ENCODE measurements at regions not wholly inside any gene's neighbourhood (a gene's known extent, or its start where the extent isn't known, plus 50 kb on each side); places are given as distances from the start of the nearest gene placed in this dataset.
A peak's percentile ranks its signal among the peaks of the same experiment; 100 is the strongest.
"Not testable (repeated sequence)": the region's sequence is repeated elsewhere in the genome, so short reads cannot be mapped to it uniquely, and the experiment has no call there.

- DNase-seq (ENCODE audit: extremely low read depth in 1 of 11, low read depth in 9 of 11, low spot score in 4 of 11) = no peak
Observed at GRCh38 chr4:188942606-188943005, 803.4 kb downstream of the TRIML1 start.

- no peak for DNase-seq (ENCODE audit: extremely low read depth in 1 of 11, low read depth in 9 of 11, low spot score in 4 of 11)
Observed at GRCh38 chr4:188949596-188949995, 810.4 kb downstream of the TRIML1 start.

GRCh38 chr4:188955066-188955465 is 815.8 kb downstream of the TRIML1 start:
- DNase-seq (ENCODE audit: extremely low read depth in 1 of 11, low read depth in 9 of 11, low spot score in 4 of 11) = no peak

GRCh38 chr4:188956566-188956965 is 817.3 kb downstream of the TRIML1 start:
- DNase-seq (ENCODE audit: extremely low read depth in 1 of 11, low read depth in 9 of 11, low spot score in 4 of 11) = no peak

GRCh38 chr4:188958346-188958745 is 819.1 kb downstream of the TRIML1 start:
- no peak for DNase-seq (ENCODE audit: extremely low read depth in 1 of 11, low read depth in 9 of 11, low spot score in 4 of 11)

- DNase-seq (ENCODE audit: extremely low read depth in 1 of 11, low read depth in 9 of 11, low spot score in 4 of 11) = no peak
Observed at GRCh38 chr4:188959424-188959823, 820.2 kb downstream of the TRIML1 start.

GRCh38 chr4:188960411-188961093 is 821.3 kb downstream of the TRIML1 start:
- DNase-seq (ENCODE audit: extremely low read depth in 1 of 11, low read depth in 9 of 11, low spot score in 4 of 11) = peak in 1 of 11 donors; percentile 18

- DNase-seq (ENCODE audit: extremely low read depth in 1 of 11, low read depth in 9 of 11, low spot score in 4 of 11) = no peak
Observed at GRCh38 chr4:188971125-188971524, 831.9 kb downstream of the TRIML1 start.

GRCh38 chr4:188975271-188975670 is 836.0 kb downstream of the TRIML1 start:
- DNase-seq (ENCODE audit: extremely low read depth in 1 of 11, low read depth in 9 of 11, low spot score in 4 of 11) = no peak

GRCh38 chr4:188976644-188977115 is 837.4 kb downstream of the TRIML1 start:
- peak in 8 of 11 donors; percentile 10 to 48 (median 24) for DNase-seq (ENCODE audit: extremely low read depth in 1 of 11, low read depth in 9 of 11, low spot score in 4 of 11)

GRCh38 chr4:188977232-188977631 is 838.0 kb downstream of the TRIML1 start:
- not testable (repeated sequence) for DNase-seq (ENCODE audit: extremely low read depth in 1 of 11, low read depth in 9 of 11, low spot score in 4 of 11)

- no peak for DNase-seq (ENCODE audit: extremely low read depth in 1 of 11, low read depth in 9 of 11, low spot score in 4 of 11)
Observed at GRCh38 chr4:188984518-188984917, 845.3 kb downstream of the TRIML1 start.

- no peak for DNase-seq (ENCODE audit: extremely low read depth in 1 of 11, low read depth in 9 of 11, low spot score in 4 of 11)
Observed at GRCh38 chr4:188986271-188986689, 847.0 kb downstream of the TRIML1 start.

GRCh38 chr4:188987011-188987410 is 847.8 kb downstream of the TRIML1 start:
- no peak for DNase-seq (ENCODE audit: extremely low read depth in 1 of 11, low read depth in 9 of 11, low spot score in 4 of 11)

- DNase-seq (ENCODE audit: extremely low read depth in 1 of 11, low read depth in 9 of 11, low spot score in 4 of 11) = no peak
Observed at GRCh38 chr4:188988131-188988530, 848.9 kb downstream of the TRIML1 start.

GRCh38 chr4:188989371-188989770 is 850.1 kb downstream of the TRIML1 start:
- DNase-seq (ENCODE audit: extremely low read depth in 1 of 11, low read depth in 9 of 11, low spot score in 4 of 11) = peak in 3 of 11 donors; percentile 16 to 20 (median 17)

GRCh38 chr4:188992706-188993105 is 853.5 kb downstream of the TRIML1 start:
- DNase-seq (ENCODE audit: extremely low read depth in 1 of 11, low read depth in 9 of 11, low spot score in 4 of 11) = no peak

- no peak for DNase-seq (ENCODE audit: extremely low read depth in 1 of 11, low read depth in 9 of 11, low spot score in 4 of 11)
Observed at GRCh38 chr4:188993871-188994270, 854.6 kb downstream of the TRIML1 start.

GRCh38 chr4:189001283-189001970 is 862.2 kb downstream of the TRIML1 start:
- no peak for DNase-seq (ENCODE audit: extremely low read depth in 1 of 11, low read depth in 9 of 11, low spot score in 4 of 11)

- DNase-seq (ENCODE audit: extremely low read depth in 1 of 11, low read depth in 9 of 11, low spot score in 4 of 11) = no peak
Observed at GRCh38 chr4:189001971-189002450, 862.8 kb downstream of the TRIML1 start.
